Erythroblast (primary cell): ENCODE measurements at regions not wholly inside any gene's neighbourhood (a gene's known extent, or its start where the extent isn't known, plus 50 kb on each side); places are given as distances from the start of the nearest gene placed in this dataset.

Experiments used
- GATA1 ChIP-seq: IDR thresholded peaks from 2 replicates; pipeline ENCODE4 v1.6.1; 2011; ENCODE audit warnings: low read depth, mild to moderate bottlenecking, control low read depth, low read length, moderate library complexity
- POLR2A ChIP-seq: IDR thresholded peaks from 2 replicates; pipeline ENCODE4 v1.6.1; 2011; ENCODE audit warnings: mild to moderate bottlenecking, low read length

- TF ChIP-seq POLR2A (no peak), GATA1 (no peak)
These were observed 123.4 kb downstream of the ZFP36L2 start for GRCh38 chr2:43103093-43103404.
